ENCODE measurements at regions not wholly inside any gene's neighbourhood (a gene's known extent, or its start where the extent isn't known, plus 50 kb on each side); places are given as distances from the start of the nearest gene placed in this dataset.

GRCh38 chr18:60732143-60732542, 359.6 kb upstream of the MC4R start:
- no peaks in the 10 kb centered on the region for H3K9me3 Mint-ChIP-seq
- no CpG with 5 or more reads among the region's 1 CpG for WGBS (ENCODE audit: extremely low coverage, insufficient read length, low lambda C conversion rate)
- H3K36me3 Mint-ChIP-seq (ENCODE audit: insufficient read depth in 1 of 3, low read depth in 3 of 3) = no peaks in the 10 kb centered on the region
- no peak overlapping the region for H3K4ac ChIP-seq (ENCODE audit: low read depth, low read length)
- H3K4me1 ChIP-seq (ENCODE audit: insufficient read depth, low read length) = no peaks in the 10 kb centered on the region
- no peak overlapping the region for H4K8ac ChIP-seq (replicated peaks; ENCODE audit: insufficient read length, low read depth, low read length)
- no peak overlapping the region for H3K9ac ChIP-seq (ENCODE audit: extremely low read depth, insufficient read length, low read length)
- no peaks in the 10 kb centered on the region for H3K79me1 ChIP-seq (ENCODE audit: insufficient read depth, low read depth, low read length, poor library complexity, severe bottlenecking)
- no peak overlapping the region for H3K27ac Mint-ChIP-seq
- H3K27me3 ChIP-seq (ENCODE audit: insufficient read depth, low read length) = no peaks in the 10 kb centered on the region
- H3K4me2 ChIP-seq (ENCODE audit: insufficient read depth, insufficient read length, low read length) = no peak overlapping the region
- no peak overlapping the region for H2AK5ac ChIP-seq (ENCODE audit: insufficient read length, low read length)
- no peak overlapping the region for H3K18ac ChIP-seq (ENCODE audit: insufficient read length, low read depth, low read length)
- H2AFZ ChIP-seq (ENCODE audit: low read length) = no peak overlapping the region
- H3K9me3 ChIP-seq (ENCODE audit: control insufficient read depth, low read depth, low read length) = no peaks in the 10 kb centered on the region
- H3K27me3 Mint-ChIP-seq (ENCODE audit: low read depth) = no peaks in the 10 kb centered on the region
- H2BK15ac ChIP-seq (ENCODE audit: low read depth, low read length) = no peak overlapping the region
- no peak overlapping the region for H3K14ac ChIP-seq (ENCODE audit: insufficient read depth, low read length)
- H3K4me3 Mint-ChIP-seq = no peak overlapping the region
- TF ChIP-seq CTCF (conservative IDR thresholded peaks at IDR 0.05) = no peak
- no peak overlapping the region for H4K5ac ChIP-seq (ENCODE audit: insufficient read length, low read depth, low read length)
- no peak overlapping the region for H3K56ac ChIP-seq (ENCODE audit: insufficient read length, low read depth, low read length)
- H3K4me1 Mint-ChIP-seq = no peaks in the 10 kb centered on the region
- H2BK120ac ChIP-seq (ENCODE audit: low read depth, low read length, poor library complexity, severe bottlenecking) = no peak overlapping the region
- no peak overlapping the region for H2BK20ac ChIP-seq (ENCODE audit: low read depth, low read length, poor library complexity, severe bottlenecking)
- H3K79me2 ChIP-seq (ENCODE audit: insufficient read depth, low read length) = no peaks in the 10 kb centered on the region
- H2BK12ac ChIP-seq (ENCODE audit: insufficient read length, low read depth, low read length) = no peak overlapping the region
- no peak overlapping the region for H2BK5ac ChIP-seq (ENCODE audit: insufficient read length, low read length)
- no peak overlapping the region for H4K91ac ChIP-seq (ENCODE audit: insufficient read length, low read depth, low read length)
- H3K23me2 ChIP-seq (ENCODE audit: insufficient read length, low read depth, low read length, poor library complexity, severe bottlenecking) = no peaks in the 10 kb centered on the region
- H4K20me1 ChIP-seq (ENCODE audit: control insufficient read depth, insufficient read depth, insufficient read length) = no peaks in the 10 kb centered on the region
- H3K23ac ChIP-seq (ENCODE audit: insufficient read length, low read depth, low read length) = no peak overlapping the region
- DNase-seq = no peak
- no peak overlapping the region for H3K27ac ChIP-seq (ENCODE audit: insufficient read length, low read depth, low read length)
- H3T11ph ChIP-seq (ENCODE audit: low read length) = no peak overlapping the region
